ENCODE measurements at regions not wholly inside any gene's neighbourhood (a gene's known extent, or its start where the extent isn't known, plus 50 kb on each side); places are given as distances from the start of the nearest gene placed in this dataset.
"Not testable (repeated sequence)": the region's sequence is repeated elsewhere in the genome, so short reads cannot be mapped to it uniquely, and the experiment has no call there.

DNA sequence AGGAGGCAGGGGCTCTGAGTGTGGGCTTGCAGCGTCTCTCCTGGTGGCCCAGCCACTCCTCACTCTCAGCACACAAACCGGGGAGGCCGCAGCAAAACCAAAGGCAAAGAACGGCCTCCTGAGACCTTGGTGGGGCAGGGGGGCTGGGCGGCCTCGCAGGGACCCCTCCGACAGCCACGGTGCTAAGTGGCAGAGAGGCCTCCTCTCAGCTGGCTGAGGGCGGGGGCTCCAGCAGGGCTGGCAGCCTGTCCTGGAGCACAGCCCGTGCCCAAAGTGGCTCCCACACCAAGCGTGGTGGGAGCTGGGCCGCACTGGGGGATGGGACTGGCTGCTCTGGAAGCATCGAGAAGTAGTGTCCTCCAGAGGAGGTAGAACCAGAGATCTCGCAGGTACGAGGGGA is 334.4 kb downstream of the QKI start:
- no peaks in the 10 kb centered on the region for H3K36me3 ChIP-seq (replicated peaks; ENCODE audit: insufficient read depth, low read length)
- no peaks in the 10 kb centered on the region for H3F3A ChIP-seq (ENCODE audit: insufficient read depth, low read length)
- H3K9ac ChIP-seq (ENCODE audit: low read length): no peak overlapping the region
- no peak overlapping the region for H3K27ac ChIP-seq (ENCODE audit: low read length)
- H3K9me2 ChIP-seq (replicated peaks; ENCODE audit: insufficient read depth, low read length): no peaks in the 10 kb centered on the region
- no peaks in the 10 kb centered on the region for H3K4me1 ChIP-seq (ENCODE audit: low read length)
- H3K79me2 ChIP-seq (ENCODE audit: low read length): no peaks in the 10 kb centered on the region
- DNase-seq: no peak
- H2AFZ ChIP-seq (ENCODE audit: low read length): no peak overlapping the region
- no peak overlapping the region for H3K4me2 ChIP-seq (ENCODE audit: low read depth, low read length)
- no peaks in the 10 kb centered on the region for H3K9me3 ChIP-seq (replicated peaks; ENCODE audit: insufficient read depth, low read length)
- TF ChIP-seq EZH2phosphoT487 (IDR thresholded peaks at IDR 0.05; ENCODE audit: low read length): no peak
- TF ChIP-seq, protein P1, sequence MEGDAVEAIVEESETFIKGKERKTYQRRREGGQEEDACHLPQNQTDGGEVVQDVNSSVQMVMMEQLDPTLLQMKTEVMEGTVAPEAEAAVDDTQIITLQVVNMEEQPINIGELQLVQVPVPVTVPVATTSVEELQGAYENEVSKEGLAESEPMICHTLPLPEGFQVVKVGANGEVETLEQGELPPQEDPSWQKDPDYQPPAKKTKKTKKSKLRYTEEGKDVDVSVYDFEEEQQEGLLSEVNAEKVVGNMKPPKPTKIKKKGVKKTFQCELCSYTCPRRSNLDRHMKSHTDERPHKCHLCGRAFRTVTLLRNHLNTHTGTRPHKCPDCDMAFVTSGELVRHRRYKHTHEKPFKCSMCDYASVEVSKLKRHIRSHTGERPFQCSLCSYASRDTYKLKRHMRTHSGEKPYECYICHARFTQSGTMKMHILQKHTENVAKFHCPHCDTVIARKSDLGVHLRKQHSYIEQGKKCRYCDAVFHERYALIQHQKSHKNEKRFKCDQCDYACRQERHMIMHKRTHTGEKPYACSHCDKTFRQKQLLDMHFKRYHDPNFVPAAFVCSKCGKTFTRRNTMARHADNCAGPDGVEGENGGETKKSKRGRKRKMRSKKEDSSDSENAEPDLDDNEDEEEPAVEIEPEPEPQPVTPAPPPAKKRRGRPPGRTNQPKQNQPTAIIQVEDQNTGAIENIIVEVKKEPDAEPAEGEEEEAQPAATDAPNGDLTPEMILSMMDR (IDR thresholded peaks at IDR 0.05; ENCODE audit: low read length): no peak
- TF ChIP-seq EZH2 (optimal IDR thresholded peaks at IDR 0.05; ENCODE audit: low read depth, low read length): no peak
- H4K20me1 ChIP-seq (ENCODE audit: insufficient read depth, low read length): no peaks in the 10 kb centered on the region
- no peak overlapping the region for H3K4me3 ChIP-seq (ENCODE audit: low read length)
- no peaks in the 10 kb centered on the region for H3K27me3 ChIP-seq (replicated peaks; ENCODE audit: insufficient read depth, low read length)

DNA sequence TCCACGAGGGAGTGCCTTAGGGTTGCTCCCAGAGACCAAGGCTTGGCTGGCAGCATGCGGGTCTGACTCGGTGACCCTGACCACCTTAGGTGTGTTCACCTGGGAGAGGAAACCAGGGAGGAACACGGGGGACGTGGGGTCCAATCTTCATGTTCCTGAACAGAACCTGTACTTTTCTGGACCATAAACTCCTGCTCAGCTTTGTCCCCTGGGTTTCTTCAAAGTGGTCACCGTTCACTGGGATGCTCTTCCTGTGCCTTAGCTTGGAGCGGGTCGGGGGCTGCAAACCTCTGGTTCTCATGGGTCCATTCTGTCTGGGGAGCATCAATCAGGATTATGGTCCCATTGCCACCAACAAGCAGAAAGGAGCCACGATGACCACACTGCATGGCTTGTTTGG is 333.5 kb downstream of the QKI start:
- no peaks in the 10 kb centered on the region for H3K79me2 ChIP-seq (ENCODE audit: low read length)
- TF ChIP-seq EZH2 (optimal IDR thresholded peaks at IDR 0.05; ENCODE audit: low read depth, low read length) (no peak), EZH2phosphoT487 (IDR thresholded peaks at IDR 0.05; ENCODE audit: low read length) (no peak)
- TF ChIP-seq, protein P1 (IDR thresholded peaks at IDR 0.05; ENCODE audit: low read length): no peak

DNA sequence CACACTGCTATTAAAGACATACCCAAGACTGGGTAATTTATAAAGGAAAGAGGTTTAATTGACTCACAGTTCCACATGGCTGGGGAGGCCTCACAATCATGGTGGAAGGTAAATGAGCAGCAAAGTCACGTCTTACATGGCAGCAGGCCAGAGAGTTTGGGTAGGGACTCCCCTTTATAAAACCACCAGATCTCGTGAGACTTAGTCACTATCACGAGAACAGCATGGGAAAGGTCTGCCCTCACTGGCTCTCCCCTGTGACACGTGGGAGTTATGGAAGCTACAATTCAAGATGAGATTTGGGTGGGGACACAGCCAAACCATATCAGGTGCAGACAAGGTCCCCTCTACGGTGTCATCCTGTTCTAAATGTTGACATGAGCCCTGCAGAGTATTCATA is 332.5 kb downstream of the QKI start:
- H3K9me3 ChIP-seq (replicated peaks; ENCODE audit: insufficient read depth, low read length); H4K20me1 ChIP-seq (ENCODE audit: insufficient read depth, low read length); H3K9me2 ChIP-seq (replicated peaks; ENCODE audit: insufficient read depth, low read length); H3K79me2 ChIP-seq (ENCODE audit: low read length); H3K4me3 ChIP-seq (ENCODE audit: low read length); H3K4me1 ChIP-seq (ENCODE audit: low read length); H3K9ac ChIP-seq (ENCODE audit: low read length); H3F3A ChIP-seq (ENCODE audit: insufficient read depth, low read length); H3K36me3 ChIP-seq (replicated peaks; ENCODE audit: insufficient read depth, low read length); H3K27me3 ChIP-seq (replicated peaks; ENCODE audit: insufficient read depth, low read length); H3K27ac ChIP-seq (ENCODE audit: low read length); H2AFZ ChIP-seq (ENCODE audit: low read length); DNase-seq; H3K4me2 ChIP-seq (ENCODE audit: low read depth, low read length): not testable (repeated sequence)

More for the DNA sequence above, 333.5 kb downstream of the QKI start:
- Histone ChIP-seq H3K9ac (ENCODE audit: low read length) (no peak overlapping the region), H2AFZ (ENCODE audit: low read length) (no peak overlapping the region), H3K4me1 (ENCODE audit: low read length) (no peaks in the 10 kb centered on the region), H3K9me3 (replicated peaks; ENCODE audit: insufficient read depth, low read length) (no peaks in the 10 kb centered on the region), H3F3A (ENCODE audit: insufficient read depth, low read length) (no peaks in the 10 kb centered on the region), H3K9me2 (replicated peaks; ENCODE audit: insufficient read depth, low read length) (no peaks in the 10 kb centered on the region), H3K36me3 (replicated peaks; ENCODE audit: insufficient read depth, low read length) (no peaks in the 10 kb centered on the region), H3K27ac (ENCODE audit: low read length) (no peak overlapping the region), H3K4me3 (ENCODE audit: low read length) (no peak overlapping the region), H4K20me1 (ENCODE audit: insufficient read depth, low read length) (no peaks in the 10 kb centered on the region), H3K27me3 (replicated peaks; ENCODE audit: insufficient read depth, low read length) (no peaks in the 10 kb centered on the region), H3K4me2 (ENCODE audit: low read depth, low read length) (no peak overlapping the region)
- DNase-seq: no peak

DNA sequence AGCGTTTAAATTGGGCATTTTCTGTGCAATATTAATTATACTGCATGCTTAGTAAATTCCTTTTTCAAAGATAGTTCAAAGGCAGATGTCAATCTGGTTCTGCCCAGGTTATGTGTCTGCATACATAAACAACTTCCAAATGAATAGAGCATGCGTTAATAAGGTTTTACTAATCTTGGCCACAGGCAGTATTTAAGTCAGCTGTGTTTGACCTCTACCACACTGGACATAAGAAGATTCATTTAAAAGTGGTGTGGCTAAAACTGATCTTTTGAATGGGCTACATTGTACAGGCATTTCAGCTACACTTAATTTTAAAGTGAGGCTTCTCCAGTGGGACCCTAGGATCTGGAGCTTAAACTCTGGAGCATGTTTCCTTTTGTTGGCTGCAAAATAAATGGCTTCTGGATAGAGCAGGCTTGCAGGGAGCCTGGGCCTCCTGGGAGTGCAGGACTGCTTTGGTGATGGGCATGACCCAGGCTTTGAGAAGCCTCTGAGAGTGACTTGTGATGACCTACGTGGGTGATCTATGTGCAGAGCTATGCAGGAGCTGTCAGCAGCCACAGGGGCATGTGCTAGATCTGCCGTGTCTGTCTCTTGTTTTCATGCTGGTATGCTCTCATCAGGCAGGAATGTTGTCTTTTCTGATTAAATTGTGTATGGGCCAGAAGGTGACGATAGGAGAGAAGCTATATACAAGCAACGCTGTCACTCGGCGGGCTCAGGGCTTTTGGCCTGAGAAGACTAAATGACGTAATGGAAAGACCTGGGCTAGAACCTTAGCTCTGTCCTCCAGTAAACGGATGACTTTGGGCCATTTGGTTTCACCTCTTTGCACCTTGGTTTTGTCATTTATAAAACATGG is 331.2 kb downstream of the QKI start:
- Histone ChIP-seq H3K4me3 (ENCODE audit: low read length) (no peak overlapping the region), H3K27me3 (replicated peaks; ENCODE audit: insufficient read depth, low read length) (no peaks in the 10 kb centered on the region), H3K36me3 (replicated peaks; ENCODE audit: insufficient read depth, low read length) (no peaks in the 10 kb centered on the region), H3K9ac (ENCODE audit: low read length) (no peak overlapping the region), H4K20me1 (ENCODE audit: insufficient read depth, low read length) (no peaks in the 10 kb centered on the region), H3K4me2 (ENCODE audit: low read depth, low read length) (no peak overlapping the region), H3F3A (ENCODE audit: insufficient read depth, low read length) (no peaks in the 10 kb centered on the region), H3K4me1 (ENCODE audit: low read length) (no peaks in the 10 kb centered on the region), H3K27ac (ENCODE audit: low read length) (no peak overlapping the region), H3K9me2 (replicated peaks; ENCODE audit: insufficient read depth, low read length) (no peaks in the 10 kb centered on the region), H3K79me2 (ENCODE audit: low read length) (no peaks in the 10 kb centered on the region), H3K9me3 (replicated peaks; ENCODE audit: insufficient read depth, low read length) (no peaks in the 10 kb centered on the region), H2AFZ (ENCODE audit: low read length) (no peak overlapping the region)
- TF ChIP-seq EZH2phosphoT487 (IDR thresholded peaks at IDR 0.05; ENCODE audit: low read length) (no peak), EZH2 (optimal IDR thresholded peaks at IDR 0.05; ENCODE audit: low read depth, low read length) (no peak)
- TF ChIP-seq, protein P1 (IDR thresholded peaks at IDR 0.05; ENCODE audit: low read length): no peak
- DNase-seq: no peak

Data from MM.1S (cell line).